ENCODE measurements at regions not wholly inside any gene's neighbourhood (a gene's known extent, or its start where the extent isn't known, plus 50 kb on each side); places are given as distances from the start of the nearest gene placed in this dataset.
A peak's percentile ranks its signal among the peaks of the same experiment; 100 is the strongest.

DNA sequence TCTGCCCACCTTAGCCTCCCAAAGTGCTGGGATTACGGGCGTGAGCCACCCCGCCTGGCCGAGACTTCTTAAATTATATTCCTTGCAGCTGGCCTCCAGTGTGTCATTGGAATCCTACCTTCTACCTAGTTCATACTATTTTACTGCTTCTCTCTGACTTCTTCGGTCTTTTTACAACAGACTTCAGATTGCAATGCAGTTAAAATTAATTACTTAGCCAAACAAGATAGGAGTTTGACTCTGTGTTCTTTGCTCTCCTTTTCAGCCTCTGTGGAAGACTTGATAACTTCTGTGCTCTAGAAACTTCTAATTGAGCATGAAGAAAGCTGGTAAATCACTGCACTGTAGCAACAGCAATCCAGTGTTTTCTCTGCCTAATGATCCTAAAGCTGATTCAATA, 199.5 kb downstream of the GASK1B start:
- no peak for DNase-seq

DNA sequence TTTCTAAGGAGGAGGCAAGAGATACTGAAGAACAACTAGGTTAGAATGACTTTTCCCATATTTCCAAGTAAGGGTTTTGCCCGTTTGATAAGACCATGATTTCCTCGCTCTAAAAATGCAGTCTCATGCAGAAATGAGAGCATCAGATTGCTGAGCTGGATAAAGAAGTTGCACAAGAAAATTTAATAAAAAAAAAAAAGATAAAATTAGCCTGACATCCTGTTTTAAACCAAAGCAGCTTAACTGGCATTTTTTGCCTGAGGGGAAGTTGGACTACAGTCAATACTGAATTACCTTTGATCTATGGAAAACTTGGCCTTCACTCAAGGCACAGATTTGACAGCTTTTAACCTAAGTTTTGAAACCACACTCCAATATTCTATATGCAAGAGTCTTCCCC, 208.4 kb downstream of the GASK1B start:
- no peak for DNase-seq

DNA sequence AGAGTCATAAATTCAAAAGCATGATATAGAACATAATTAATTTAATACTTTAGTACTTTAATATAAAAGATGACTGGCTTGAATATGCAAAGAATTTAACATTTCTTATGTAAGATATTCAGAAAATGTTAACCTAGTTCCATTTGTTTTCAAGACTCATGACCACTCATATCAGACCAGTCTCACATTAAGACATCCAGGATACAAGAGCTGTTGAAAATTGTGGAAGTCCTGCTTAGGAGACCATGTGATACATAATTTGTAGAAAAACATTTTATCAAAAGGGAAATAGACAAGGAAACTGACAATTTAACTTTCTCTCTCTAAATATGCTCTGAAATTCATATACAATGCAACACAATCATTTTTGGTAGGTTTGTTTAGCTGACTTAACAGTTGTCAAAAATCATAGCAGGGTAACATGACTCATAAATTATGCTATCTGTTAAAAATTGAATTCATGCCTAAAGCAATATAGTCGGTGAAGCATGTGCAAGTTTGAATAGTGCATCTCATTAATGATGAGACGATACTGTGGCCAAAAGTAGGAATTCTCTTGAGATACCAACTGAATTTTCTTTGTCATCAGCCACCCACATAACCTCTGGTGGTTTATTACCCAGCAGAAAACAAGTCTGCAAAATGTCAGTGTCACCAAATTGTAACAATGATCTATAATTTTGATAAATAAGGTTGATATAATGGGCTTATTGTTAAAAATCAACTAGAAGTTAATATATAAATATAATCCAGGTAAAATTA, 211.4 kb downstream of the GASK1B start:
- no peak for DNase-seq

- no peak for DNase-seq
Measured at GRCh38 chr4:157957905-157958304, 214.9 kb downstream of the GASK1B start.

DNA sequence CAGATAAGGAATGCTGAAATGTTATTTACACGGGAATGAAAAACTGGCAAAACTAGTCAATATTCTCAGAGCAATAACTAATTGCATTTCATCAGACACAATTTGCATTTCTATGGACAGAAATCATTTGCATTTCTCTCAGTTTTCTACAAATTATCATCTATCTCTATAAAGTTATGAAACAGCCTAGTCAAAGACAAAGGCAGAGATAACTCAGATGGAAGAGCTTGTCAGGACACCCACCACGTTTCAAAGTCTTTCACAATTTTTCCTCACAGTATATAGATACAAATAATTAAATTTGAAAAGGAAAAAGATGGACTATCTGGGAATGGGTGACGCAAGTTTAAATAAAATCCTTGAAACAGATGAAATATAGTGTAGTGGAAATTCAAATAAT, 230.8 kb downstream of the GASK1B start:
- no peak for DNase-seq

GRCh38 chr4:157934151-157934550, 238.7 kb downstream of the GASK1B start:
- no peak for DNase-seq

DNA sequence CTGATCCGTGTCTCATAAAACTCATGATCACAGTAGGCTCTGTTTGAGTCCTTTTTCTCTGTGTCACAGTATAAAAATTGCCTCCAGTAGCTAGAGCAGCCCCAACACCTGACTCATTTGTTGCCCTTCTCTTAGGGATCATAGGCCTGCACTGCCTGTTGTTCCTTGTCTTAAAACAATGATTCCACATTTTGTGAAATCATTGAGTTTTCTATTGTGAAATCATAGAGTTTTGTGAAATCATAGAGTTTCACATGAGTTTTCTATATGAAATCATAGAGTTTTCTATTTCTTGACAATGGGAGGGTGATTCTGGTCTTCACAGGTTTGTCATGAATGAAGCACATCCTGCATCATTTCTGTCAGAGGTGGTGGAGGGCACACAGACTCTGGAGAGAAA, 239.9 kb downstream of the GASK1B start:
- no peak for DNase-seq

DNA sequence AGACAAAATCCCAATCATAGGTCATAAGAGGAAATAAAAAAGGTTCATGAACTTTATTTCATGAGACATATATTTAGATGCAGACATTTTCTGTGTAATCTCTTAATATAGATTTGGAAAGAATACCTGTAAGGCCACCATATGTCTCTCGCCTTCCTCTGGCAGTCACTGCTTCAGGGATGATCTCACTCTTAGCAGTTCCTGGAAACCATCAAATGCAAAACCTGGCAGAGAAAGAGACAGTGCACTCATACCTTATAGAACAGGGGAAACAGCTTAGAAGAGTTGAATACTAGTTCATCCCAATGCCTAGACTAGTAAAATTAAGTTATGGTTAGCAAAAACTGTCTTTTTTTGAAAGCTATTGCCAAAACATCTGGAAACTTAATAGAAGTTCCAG, 243.3 kb downstream of the GASK1B start:
- no peak for DNase-seq

GRCh38 chr4:157918036-157918832, 254.6 kb downstream of the GASK1B start:
- no peak for DNase-seq

DNA sequence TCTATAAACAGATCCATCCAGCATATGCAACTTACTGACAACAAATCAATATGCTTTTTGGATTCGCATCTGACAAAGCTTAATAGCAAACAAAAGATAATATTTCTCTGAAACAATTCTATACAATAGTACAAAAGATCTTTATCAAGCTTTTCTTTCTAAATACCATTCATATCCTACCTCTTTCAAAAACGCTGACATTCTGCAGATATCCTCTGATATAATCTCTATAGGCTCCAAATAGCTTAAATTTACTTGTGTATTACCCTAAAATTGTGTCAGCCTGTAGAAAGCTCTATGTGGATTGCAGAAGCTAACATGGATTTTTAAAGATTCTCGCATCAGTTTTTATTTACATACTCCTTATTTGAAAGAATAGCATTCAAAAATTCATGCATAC, 260.6 kb downstream of the GASK1B start:
- DNase-seq, result no peak

GRCh38 chr4:157911662-157912061, 261.2 kb downstream of the GASK1B start:
- DNase-seq, result no peak

DNA sequence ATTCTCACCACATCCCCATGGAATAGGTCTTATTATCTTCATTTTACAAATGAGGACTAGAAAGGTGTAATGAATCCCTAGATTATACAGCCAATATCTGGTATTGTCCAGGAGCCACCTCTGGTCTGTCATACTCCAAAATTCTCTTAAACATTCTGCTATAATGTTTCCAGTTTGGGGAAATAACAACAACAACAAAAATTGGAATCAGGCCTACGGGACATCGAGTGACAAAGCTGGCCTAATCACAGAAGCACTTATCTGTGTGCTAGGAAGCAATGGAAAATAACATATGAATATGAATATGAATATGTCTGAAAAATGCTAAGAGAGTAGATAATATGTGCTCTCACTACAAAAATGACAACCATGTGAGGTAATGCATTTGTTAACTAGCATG, 264.1 kb downstream of the GASK1B start:
- DNase-seq, result no peak

GRCh38 chr4:157908031-157908430, 264.8 kb downstream of the GASK1B start:
- DNase-seq, result no peak

DNA sequence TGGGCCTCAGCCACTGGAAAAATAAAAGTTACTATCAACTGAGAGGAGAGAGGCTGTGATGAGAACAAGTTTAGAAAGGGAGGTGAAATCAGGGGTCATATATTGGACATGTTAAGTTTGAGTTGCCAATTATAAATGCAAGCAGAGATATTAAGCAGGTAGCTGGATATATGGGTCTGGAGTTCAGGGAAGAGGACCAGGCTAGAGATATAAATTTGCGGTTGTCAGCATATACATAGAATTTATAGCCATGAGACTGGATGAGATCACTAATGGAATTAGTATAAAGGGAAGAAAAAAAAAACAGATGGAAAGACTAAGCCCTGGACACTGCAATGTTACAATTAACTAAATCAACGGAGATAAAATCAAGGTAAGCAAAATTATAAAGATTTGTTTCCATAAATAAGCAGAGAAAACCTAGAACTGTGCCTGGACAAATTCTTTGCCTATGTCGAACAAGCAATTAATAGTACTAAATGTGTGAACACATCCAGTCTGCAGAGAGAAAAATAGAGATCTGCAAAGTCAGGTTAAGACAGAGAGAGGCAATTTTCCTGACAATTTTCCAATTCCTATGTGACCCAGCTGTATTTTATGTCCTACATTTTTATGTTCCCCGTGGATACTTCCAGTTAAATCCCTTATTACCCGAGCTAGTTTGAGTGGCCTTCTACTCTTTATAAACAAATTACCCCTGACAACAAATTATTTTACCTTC, 265.4 kb downstream of the GASK1B start:
- DNase-seq, result no peak

DNA sequence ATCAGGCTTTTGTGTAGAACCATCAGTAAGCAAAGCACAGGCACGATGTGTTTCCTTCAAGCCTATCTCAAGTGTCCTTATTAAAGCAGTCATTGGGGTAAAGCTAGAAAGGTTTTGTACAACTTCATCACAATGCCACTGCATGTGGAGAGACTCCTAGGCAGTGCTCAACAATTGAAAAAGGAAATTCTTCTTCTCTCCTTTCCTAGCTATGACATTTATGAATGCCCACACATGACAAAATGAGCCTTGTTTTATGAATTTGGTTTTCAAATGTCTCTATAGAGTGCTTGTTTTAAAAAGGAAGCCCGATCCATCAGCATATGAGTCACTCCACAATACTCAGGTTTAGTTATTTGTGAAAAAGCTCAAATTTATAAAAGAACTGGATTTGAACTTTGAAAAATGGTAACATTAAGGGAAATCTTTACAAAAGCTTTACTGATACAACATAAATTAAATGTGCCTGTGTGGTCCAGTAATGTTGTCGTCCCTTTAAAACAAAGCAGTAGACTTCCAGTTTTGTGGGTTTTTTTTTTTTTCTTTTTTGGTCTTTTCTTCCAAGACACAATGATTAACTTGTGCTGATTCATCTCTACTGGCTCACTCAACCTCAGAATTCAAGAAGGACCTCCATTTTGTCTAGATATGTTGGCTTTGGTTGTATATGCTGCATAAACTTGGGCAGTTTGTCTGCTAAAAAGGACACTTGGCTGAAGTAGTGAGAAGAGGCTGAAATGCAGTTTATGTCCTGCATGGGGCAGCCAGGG, 273.8 kb downstream of the GASK1B start:
- DNase-seq, result no peak

GRCh38 chr4:157897855-157898370, 274.9 kb downstream of the GASK1B start:
- DNase-seq, result no peak

- DNase-seq, result no peak
Measured at GRCh38 chr4:157896726-157897125, 276.1 kb downstream of the GASK1B start.

GRCh38 chr4:157895205-157895604, 277.6 kb downstream of the GASK1B start:
- DNase-seq, result peak in 1 of 51 donors; percentile 6

- DNase-seq, result peak in 1 of 51 donors; percentile 18
Measured at GRCh38 chr4:157889788-157890187, 283.0 kb downstream of the GASK1B start.

GRCh38 chr4:157888281-157888680, 284.5 kb downstream of the GASK1B start:
- no peak for DNase-seq

GRCh38 chr4:157887316-157887715, 285.5 kb downstream of the GASK1B start:
- DNase-seq, result no peak

Data from hypothalamus (tissue), 51 donors.